ENCODE measurements at regions not wholly inside any gene's neighbourhood (a gene's known extent, or its start where the extent isn't known, plus 50 kb on each side); places are given as distances from the start of the nearest gene placed in this dataset.

GRCh38 chr12:19627719-19628118, 188.4 kb downstream of the AEBP2 start:
- no peak overlapping the region for H3K4me3 Mint-ChIP-seq
- no peak for TF ChIP-seq CTCF (IDR thresholded peaks at IDR 0.05)
- H3K9me3 ChIP-seq (replicated peaks in 1 of 2; ENCODE audit: control insufficient read depth in 1 of 2, insufficient read depth in 1 of 2, low read length in 2 of 2) = peaks cover 4 to 9% of the 10 kb centered on the region in 2 donors
- peaks cover 3% of the 10 kb centered on the region for H3K4me1 Mint-ChIP-seq
- H3K27ac Mint-ChIP-seq = no peak overlapping the region
- peaks cover 5 to 29% (median 11%) of the 10 kb centered on the region in 7 donors for H3K9me3 Mint-ChIP-seq
- no peak overlapping the region for H3K9ac ChIP-seq (ENCODE audit: insufficient read depth, low read length, poor library complexity, severe bottlenecking)
- no peak for DNase-seq
- no peaks in the 10 kb centered on the region for H3K79me2 ChIP-seq (ENCODE audit: insufficient read depth, low read length)
- no peaks in the 10 kb centered on the region for H3K27me3 ChIP-seq (ENCODE audit: control insufficient read depth in 2 of 2, insufficient read depth in 2 of 2, low read length in 2 of 2)
- H3K36me3 Mint-ChIP-seq = no peaks in the 10 kb centered on the region
- intact Hi-C loops (cut with micrococcal nuclease) = no loop called here
- H3K27me3 Mint-ChIP-seq (ENCODE audit: low read depth in 3 of 3) = peaks cover 0 to 3% (median 1%) of the 10 kb centered on the region in 3 donors
- peaks cover 0 to 3% of the 10 kb centered on the region in 2 donors for H3K4me1 ChIP-seq (ENCODE audit: control insufficient read depth in 1 of 2, insufficient read depth in 2 of 2, low read length in 2 of 2)
- no peaks in the 10 kb centered on the region for H4K20me1 ChIP-seq (ENCODE audit: insufficient read depth, low read length)
- no peaks in the 10 kb centered on the region for H3K36me3 ChIP-seq (replicated peaks in 1 of 2; ENCODE audit: control insufficient read depth in 1 of 2, insufficient read depth in 2 of 2, low read length in 2 of 2)
- H2AFZ ChIP-seq (ENCODE audit: insufficient read depth, low read depth, low read length, poor library complexity, severe bottlenecking) = no peak overlapping the region
- H3K4me2 ChIP-seq (replicated peaks; ENCODE audit: extremely low read depth, low read length, poor library complexity, severe bottlenecking) = no peak overlapping the region
- H3K4me3 ChIP-seq (replicated peaks in 1 of 3; ENCODE audit: low read depth in 2 of 3, low read length in 3 of 3) = no peak overlapping the region
- WGBS (ENCODE audit: insufficient coverage) = 90% methylated on average over 1 of the region's 2 CpGs
- no peak overlapping the region for H3K27ac ChIP-seq (ENCODE audit: low read depth in 1 of 2, low read length in 2 of 2)

GRCh38 chr12:19630536-19630935, 191.2 kb downstream of the AEBP2 start:
- intact Hi-C loops (cut with micrococcal nuclease) = no loop called here
- no peak for DNase-seq
- no peaks in the 10 kb centered on the region for H3K4me1 ChIP-seq (ENCODE audit: control insufficient read depth in 1 of 2, insufficient read depth in 2 of 2, low read length in 2 of 2)
- H3K4me1 Mint-ChIP-seq = peaks cover 3% of the 10 kb centered on the region
- no peaks in the 10 kb centered on the region for H3K36me3 ChIP-seq (replicated peaks in 1 of 2; ENCODE audit: control insufficient read depth in 1 of 2, insufficient read depth in 2 of 2, low read length in 2 of 2)
- no peak overlapping the region for H3K9ac ChIP-seq (ENCODE audit: insufficient read depth, low read length, poor library complexity, severe bottlenecking)
- peaks cover 4 to 19% (median 9%) of the 10 kb centered on the region in 7 donors for H3K9me3 Mint-ChIP-seq
- no peak overlapping the region for H3K4me2 ChIP-seq (replicated peaks; ENCODE audit: extremely low read depth, low read length, poor library complexity, severe bottlenecking)
- no peaks in the 10 kb centered on the region for H3K27me3 ChIP-seq (ENCODE audit: control insufficient read depth in 2 of 2, insufficient read depth in 2 of 2, low read length in 2 of 2)
- H3K4me3 Mint-ChIP-seq = no peak overlapping the region
- TF ChIP-seq CTCF (IDR thresholded peaks at IDR 0.05) = no peak
- H3K36me3 Mint-ChIP-seq = no peaks in the 10 kb centered on the region
- H3K9me3 ChIP-seq (replicated peaks in 1 of 2; ENCODE audit: control insufficient read depth in 1 of 2, insufficient read depth in 1 of 2, low read length in 2 of 2) = peaks cover 4 to 7% of the 10 kb centered on the region in 2 donors
- H2AFZ ChIP-seq (ENCODE audit: insufficient read depth, low read depth, low read length, poor library complexity, severe bottlenecking) = no peak overlapping the region
- H3K4me3 ChIP-seq (replicated peaks in 1 of 3; ENCODE audit: low read depth in 2 of 3, low read length in 3 of 3) = no peak overlapping the region
- no peak overlapping the region for H3K27ac Mint-ChIP-seq
- H3K27ac ChIP-seq (ENCODE audit: low read depth in 1 of 2, low read length in 2 of 2) = no peak overlapping the region
- no peaks in the 10 kb centered on the region for H4K20me1 ChIP-seq (ENCODE audit: insufficient read depth, low read length)
- WGBS (ENCODE audit: insufficient coverage) = no CpG with 5 or more reads among the region's 1 CpG
- no peaks in the 10 kb centered on the region for H3K79me2 ChIP-seq (ENCODE audit: insufficient read depth, low read length)
- H3K27me3 Mint-ChIP-seq (ENCODE audit: low read depth in 3 of 3) = peaks cover 0 to 3% (median 0%) of the 10 kb centered on the region in 3 donors
